Cerebellar cortex (tissue), 1 donor: ENCODE measurements at regions not wholly inside any gene's neighbourhood (a gene's known extent, or its start where the extent isn't known, plus 50 kb on each side); places are given as distances from the start of the nearest gene placed in this dataset.
"Not testable (repeated sequence)": the region's sequence is repeated elsewhere in the genome, so short reads cannot be mapped to it uniquely, and the experiment has no call there.

Source experiments
- DNase-seq: peaks from one replicate; pipeline ENCODE4 v3.0.0-alpha.2; 2015; ENCODE audit warnings: low spot score

GRCh38 chr2:52386433-52387030, 1354.6 kb upstream of the NRXN1 start:
- peak; percentile 82 for DNase-seq

- DNase-seq: no peak
Measured at GRCh38 chr2:52383541-52383940, 1351.6 kb upstream of the NRXN1 start.

DNA sequence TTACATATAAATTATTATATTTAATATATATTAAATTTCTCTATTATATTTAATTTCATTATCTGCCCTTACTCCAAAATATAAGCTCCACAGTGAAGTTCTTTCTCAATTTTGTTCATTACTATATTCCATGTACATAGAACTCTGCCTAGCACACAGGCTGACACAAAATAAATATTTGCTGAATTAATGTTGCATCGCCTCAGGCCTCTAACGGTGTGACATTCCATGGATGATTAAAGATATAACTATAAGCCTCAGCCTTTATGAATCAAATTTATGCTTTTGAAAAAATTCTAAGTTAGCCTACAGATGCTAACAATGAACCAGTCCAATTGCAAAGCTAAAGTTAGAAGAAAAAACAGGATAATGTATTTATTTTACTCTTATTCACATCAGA, 1337.2 kb upstream of the NRXN1 start:
- DNase-seq: no peak

DNA sequence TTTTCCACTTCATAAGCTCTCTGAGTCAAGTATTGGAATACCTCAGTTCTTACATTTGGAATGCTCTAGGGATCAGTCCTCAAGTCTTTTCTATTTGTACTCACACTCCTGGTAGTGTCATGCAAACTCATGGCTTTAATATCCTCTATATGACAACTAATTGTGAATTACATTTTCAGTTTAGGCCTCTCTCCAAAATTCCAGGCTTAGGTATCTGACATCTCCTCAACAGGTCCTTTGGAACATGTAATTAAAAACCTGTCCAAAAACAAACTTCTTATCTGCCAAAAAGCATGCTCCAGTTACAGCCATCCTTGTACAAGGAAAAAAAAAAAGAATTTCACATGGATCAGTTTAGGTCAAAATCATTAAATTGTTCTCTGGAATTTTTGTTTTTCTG, 1336.2 kb upstream of the NRXN1 start:
- DNase-seq: peak; percentile 67

GRCh38 chr2:52365946-52366345, 1334.0 kb upstream of the NRXN1 start:
- DNase-seq: no peak

DNA sequence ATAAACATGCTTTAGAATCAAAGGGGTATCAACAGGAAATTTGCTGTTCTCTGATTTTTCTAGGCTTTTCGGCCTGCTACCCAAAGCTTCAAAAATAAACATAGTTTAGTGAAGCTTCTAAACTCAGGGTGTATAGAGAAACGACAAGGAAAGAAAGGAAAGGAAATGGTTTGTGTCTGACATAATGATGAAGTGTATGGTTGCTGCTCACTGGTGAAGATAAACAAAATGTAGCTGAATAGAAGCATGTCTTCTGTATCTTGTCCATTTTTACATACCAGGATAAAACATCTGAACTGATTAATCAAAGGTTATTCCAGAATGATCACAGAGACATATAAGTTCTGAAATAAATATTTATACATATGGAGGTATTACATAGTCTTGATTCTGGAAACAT, 1324.6 kb upstream of the NRXN1 start:
- DNase-seq: no peak

- DNase-seq: no peak
Measured at GRCh38 chr2:52347292-52347691, 1315.4 kb upstream of the NRXN1 start.

GRCh38 chr2:52345676-52346075, 1313.7 kb upstream of the NRXN1 start:
- no peak for DNase-seq

DNA sequence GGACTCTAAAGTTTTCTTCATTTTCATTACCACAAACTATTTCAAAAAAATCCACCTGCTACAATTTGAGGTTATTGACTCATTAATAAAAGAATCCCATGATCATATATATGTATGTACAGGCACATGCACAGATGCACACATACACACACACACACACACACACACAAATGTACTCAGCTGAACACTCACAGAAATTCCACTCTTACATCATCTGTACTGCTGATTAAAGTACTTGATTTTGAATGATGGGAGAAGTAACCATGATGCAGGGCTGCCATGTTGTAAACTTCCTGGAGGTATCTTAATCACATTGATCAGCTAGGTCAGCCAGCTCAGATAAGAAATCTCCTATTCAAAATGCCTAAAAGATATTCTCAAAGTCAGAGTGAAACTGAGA, 1313.2 kb upstream of the NRXN1 start:
- no peak for DNase-seq

DNA sequence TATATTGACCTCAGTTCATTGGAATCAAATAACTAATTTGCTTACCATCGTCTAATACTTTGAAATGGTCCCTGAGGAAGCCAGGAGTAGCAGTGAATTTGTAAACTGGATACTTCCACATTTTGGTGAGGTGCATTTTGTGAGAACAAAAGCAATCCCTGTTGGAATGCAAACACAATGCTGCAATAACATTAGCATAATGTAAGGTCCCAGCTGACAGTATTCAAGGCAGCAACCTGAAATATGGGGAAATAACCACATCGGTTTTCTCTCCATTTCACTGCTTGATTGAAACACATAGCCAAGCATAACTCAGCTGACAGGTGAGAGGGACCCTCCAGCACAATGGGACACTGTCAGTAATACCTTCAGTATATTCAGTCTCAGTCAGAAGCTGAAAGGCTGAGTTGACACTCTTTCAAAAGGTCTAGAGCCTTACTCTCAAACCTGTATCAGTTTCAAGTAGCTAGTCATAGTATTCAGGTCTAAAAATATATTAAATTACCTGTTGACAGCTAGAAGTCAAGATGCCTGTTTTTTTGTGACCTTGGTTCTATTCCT, 1311.9 kb upstream of the NRXN1 start:
- no peak for DNase-seq

DNA sequence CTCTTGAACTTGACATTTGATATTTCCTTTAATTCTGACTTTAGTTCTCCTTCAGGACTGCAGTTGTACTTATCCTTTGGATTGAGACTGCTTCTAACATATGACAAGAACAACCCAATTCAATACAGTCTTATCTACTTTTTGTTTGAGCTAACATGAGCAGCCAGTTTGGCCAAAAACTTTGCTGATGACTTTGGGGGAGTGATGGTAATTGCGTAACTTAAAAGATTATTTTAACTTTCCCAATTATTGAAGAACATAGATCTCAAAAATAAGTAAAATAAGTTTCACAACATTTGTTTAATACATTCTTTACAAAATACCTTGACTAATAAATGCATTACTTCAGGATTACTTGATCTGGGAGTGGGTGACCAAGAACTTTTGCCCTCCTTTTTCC, 1311.1 kb upstream of the NRXN1 start:
- no peak for DNase-seq

GRCh38 chr2:52342458-52342857, 1310.5 kb upstream of the NRXN1 start:
- no peak for DNase-seq

GRCh38 chr2:52341732-52342131, 1309.8 kb upstream of the NRXN1 start:
- DNase-seq: no peak

DNA sequence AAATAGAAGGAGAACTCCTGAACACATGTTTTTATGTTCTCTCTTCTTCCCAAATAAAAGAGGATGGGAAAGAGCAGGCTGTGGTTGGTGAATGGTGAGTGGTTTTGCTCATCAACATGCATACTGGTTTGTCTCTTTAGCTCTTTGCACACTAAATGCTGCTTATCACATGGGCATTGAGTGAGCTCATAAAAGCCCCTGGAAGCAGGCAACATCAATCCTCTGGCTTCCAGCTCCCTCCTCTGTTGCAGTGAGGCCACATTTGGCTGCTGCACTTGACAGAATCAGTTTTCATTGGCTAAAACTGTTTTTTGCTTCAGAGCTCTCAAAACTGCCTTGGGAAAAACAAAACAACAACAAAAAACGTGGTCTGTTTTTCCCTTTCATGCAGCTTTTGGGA, 1308.2 kb upstream of the NRXN1 start:
- DNase-seq: no peak

DNA sequence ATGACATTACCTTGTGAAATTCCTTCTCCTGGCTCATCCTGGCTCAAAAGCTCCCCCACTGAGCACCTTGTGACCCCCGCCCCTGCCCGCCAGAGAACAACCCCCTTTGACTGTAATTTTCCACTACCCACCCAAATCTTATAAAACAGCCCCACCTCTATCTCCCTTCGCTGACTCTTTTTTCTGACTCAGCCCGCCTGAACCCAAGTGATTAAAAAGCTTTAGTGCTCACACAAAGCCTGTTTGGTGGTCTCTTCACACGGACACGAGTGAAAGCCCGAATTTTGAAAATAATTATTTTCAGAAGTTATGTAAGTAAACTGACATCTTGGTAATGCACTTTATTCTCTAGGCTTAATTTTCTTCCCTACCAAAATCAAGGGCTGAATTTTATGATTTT, 1305.9 kb upstream of the NRXN1 start:
- DNase-seq: not testable (repeated sequence)

DNA sequence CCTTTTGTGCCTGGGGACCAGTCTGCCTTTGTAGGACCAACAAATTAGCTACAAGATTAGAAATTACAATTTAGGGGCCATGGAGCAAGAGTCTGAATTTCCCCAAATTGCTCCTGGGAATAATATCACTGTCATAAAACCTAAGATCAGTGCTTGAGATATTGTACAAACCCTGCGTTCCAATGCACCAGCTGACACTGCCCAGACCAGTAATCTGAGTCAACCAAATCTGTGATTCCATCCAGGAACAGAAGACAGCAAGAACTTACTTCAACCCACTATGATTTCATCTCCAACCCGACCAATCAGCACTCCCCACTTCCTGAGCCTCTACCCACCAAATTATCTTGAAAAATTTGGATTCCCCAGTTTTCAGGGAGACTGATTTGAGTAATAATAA, 1305.0 kb upstream of the NRXN1 start:
- DNase-seq: no peak

- DNase-seq: no peak
Measured at GRCh38 chr2:52335727-52336126, 1303.8 kb upstream of the NRXN1 start.

GRCh38 chr2:52334185-52334584, 1302.3 kb upstream of the NRXN1 start:
- DNase-seq: no peak

DNA sequence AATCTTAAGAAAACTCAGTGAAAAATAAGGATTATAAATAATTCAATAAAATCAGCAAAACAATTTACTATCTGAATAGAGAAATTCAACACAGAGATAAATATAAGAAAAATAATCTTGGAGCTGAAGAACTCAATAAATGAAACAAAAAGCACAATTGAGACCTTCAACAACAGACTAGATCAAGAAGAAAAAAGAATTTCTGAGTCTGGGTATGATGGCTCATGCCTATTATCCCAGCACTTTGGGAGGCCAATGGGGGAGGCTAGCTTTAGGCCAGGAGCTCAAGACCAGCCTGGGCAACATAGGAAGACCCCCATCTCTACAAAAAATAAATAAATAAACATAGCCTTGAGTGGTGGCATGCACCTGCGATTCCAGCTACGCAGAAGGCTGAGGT, 1295.7 kb upstream of the NRXN1 start:
- no peak for DNase-seq

- DNase-seq: no peak
Measured at GRCh38 chr2:52314231-52314630, 1282.3 kb upstream of the NRXN1 start.

- DNase-seq: no peak
Measured at GRCh38 chr2:52312486-52312885, 1280.6 kb upstream of the NRXN1 start.

DNA sequence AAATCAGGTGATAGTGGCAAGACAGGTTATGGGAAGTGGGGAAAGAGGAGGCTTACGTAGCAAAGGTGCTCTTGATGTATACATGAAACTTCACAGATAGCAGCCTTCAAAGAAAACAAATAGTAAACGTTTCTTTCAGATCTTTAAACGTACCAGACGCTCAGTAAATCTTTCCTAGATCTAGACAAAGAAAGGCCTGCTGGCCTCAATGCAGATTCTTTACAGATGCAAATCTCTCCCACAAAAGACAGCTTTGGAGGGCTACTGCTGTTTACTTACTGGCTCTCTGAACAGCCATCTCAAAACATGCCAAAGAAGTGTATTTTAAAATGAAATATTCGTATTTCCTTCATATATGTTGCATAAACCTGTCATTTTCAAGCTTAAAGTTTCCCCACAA, 1279.9 kb upstream of the NRXN1 start:
- DNase-seq: no peak

DNA sequence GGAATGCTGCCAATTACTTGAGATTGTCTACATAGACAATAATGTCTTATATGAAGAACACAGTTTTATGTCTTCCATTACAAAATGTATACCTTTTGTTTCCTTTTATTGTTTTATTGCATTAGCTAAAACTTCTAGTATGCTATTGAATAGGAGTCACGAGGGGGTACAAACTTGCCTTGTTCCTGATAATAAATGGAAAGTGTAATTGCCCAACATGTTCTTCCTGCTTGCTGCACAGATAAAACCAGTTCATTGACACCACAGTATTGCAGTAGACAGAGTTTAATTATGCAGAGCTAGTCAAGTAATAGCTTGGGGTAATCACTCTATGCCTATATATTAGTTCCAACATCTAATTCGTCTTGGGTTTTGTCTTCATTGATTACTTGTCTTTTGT, 1276.2 kb upstream of the NRXN1 start:
- DNase-seq: no peak

DNA sequence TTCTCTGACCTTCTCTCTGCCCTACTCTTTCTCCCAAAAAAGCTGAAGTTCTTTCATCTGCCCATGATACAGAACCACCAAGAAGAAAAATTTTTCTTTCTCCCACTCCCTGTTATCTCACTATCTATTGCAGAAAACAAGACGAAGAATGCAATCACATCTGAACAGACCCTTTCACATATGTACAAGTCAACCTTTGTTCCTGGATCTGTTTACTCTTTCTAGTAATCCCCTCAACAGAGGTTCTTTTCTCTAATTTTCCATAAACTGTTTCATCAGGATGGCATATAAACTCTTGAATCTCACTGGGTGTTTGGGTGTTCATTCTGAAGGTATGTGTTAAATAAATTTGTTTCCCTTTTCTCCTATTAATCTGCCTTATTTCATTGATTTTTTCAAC, 1262.7 kb upstream of the NRXN1 start:
- no peak for DNase-seq

GRCh38 chr2:52292801-52293200, 1260.9 kb upstream of the NRXN1 start:
- no peak for DNase-seq
